HG02610 (cell line): ENCODE measurements at regions not wholly inside any gene's neighbourhood (a gene's known extent, or its start where the extent isn't known, plus 50 kb on each side); places are given as distances from the start of the nearest gene placed in this dataset.

Experiments used
- ATAC-seq: cut with Tn5 transposase; IDR thresholded peaks from one replicate; pipeline ENCODE4 v1.9.1; 2021; ENCODE audit warnings: mild to moderate bottlenecking, moderate library complexity; ENCODE audit not compliant: unreplicated experiment

DNA sequence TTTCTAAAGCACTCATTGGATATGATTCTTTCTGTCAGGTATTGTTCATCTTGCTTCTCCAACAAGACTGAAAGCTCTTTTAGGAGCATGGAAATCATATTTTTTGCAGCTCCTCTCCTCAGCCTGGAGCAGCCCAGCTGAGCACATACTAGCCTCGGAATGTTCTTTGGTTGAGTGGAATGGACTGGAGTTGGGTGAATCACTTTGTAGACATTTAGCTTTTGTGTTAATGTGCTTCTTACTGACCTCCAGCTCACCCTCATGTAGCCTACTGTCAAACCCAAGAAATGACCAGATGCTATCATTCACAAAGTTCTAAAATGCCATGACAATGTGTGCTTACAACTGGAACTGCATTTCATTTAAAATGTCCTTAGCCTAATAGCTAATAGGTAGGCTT, 161.1 kb downstream of the NUAK1 start:
- ATAC-seq = no peak

DNA sequence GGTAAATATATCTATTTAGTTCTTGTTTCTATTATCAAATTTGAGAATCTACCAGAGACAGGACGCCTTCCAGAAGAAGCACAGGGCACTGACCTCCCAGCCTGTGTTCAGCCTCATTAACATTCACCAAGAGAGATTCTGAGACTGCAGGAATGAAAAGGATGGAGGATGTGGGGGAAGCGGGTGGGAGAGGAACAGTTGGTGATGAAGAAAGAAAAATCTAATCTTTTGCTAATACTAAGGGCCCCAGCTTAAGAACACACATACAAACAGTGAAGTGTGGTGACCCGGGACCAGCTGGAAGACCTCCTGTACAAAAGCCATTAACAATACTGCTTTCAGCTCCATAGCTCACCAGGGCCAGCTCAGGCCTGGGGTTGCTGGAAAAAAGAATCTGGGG, 160.5 kb downstream of the NUAK1 start:
- ATAC-seq = no peak

DNA sequence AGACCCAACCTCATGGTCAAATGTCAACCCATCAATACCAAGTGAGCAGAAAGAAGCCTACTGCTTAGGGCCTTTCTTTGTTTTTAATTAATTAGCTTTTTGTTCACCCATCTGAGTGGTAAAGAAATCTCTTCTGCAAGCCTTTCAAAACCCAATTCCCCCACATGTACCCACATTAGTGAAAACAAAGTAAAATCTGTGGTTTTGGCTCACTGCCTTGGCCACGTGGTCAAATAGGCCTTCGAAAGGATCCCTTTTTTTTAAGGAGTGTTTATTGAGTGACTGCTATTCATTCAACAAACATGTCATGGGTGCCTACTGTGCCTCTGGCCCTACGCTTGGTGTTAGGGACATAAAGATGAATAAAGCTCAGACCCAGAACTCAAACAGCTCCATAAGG, 160.1 kb downstream of the NUAK1 start:
- ATAC-seq = no peak

DNA sequence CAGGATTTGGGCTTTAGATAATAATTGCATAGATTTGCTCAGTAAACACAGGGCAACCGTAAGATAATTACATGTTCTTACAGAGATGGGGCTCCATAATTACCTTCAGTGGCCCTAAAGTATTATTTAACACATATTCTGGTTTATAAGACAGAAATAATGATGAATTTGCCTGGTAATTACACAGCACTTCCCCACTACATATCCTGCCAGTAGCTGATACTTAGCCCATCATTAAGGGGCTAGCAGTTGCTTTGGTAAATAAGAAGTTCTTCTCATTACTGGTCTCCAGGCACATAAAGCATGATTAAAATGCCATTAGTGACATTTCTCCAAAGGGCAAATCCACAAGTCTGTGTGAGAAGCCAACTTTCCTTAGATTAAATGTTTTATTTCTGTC, 158.7 kb downstream of the NUAK1 start:
- no peak for ATAC-seq

DNA sequence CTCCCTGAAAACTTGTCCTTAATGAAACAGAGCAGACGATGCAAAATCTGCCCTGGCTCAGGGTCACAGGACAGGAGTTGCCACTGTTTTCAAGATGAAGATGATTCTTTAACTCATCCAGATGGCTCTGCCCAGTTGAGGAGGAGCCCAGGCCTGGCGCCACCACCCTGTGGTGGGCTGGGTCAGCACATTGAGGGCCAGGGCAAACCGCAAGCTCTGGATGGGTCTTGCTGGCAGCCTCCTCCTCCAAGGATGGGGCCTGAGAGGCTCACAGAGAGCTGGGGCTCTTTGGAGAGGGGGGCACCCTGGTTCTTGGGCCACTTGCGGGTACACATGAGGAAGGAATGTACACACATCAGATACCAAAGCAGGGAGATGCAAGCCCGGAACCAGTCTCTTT, 158.2 kb downstream of the NUAK1 start:
- no peak for ATAC-seq

DNA sequence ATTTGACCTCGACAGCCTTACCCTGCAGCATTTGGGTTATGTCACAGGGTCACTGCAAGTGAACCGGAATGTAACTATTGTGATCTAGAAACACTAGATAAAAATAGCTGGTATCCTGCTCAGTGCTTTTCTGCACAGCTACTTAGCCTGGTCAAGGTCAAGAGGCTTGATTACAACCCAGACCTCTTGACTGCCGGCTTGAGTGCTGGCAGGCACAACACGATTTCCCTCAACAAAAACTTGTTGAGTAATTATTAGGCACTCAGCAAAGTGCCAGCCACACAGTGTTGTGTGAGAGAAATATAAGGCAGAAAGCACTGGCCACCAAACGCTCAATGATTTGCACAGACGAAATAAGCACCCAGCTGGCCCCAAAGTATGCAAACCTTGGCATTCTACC, 156.7 kb downstream of the NUAK1 start:
- ATAC-seq = no peak

DNA sequence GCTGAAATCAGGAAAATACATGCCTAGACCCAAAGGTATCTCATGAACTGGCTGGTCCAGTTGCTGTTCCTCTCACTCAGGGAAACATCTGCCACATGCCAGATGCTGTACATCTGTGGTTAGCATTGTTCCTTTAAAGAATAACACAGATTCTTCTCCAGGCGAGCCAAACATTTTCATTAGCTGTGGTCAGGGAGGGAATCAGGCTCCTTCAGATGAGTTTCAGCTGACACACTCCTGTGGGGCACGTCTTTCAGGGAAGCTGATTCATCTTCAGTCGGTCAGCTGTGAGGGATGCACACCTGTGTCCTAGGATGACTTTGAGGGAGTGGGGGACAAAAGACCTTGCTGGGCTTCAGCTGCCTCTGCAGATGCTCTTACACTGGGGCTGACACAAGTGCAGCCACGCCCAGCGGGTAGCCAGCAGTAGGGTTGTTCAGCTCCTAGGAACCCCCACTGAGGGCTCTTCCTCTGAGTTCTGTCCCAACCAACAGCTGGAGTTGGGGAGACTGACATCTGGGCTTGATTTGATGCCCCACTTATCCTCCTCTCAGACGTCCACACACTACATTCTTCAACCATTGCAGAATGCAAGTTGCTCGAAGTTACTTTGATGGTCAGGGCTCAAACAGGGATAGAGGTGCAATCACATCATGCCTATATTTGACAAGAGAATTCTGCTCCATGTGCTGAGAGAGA, 155.0 kb downstream of the NUAK1 start:
- ATAC-seq = no peak

DNA sequence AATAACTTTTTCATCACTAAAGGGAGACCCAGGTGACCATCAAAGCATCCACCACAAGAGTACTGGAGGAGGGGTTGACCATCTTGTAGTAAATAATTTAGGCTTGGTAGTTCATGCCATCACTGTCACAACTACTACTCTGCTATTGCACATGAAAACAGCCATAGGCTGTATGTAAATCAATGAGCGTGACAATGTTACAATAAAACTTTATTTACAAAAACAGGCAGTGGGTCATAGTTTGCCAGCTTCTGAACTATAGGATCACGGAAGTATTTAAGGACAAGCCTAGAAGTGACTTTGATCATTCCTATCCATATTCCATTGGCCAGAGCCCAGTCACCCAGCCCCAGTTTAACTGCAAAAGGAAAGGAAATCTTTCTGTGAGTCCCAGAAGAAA, 153.4 kb downstream of the NUAK1 start:
- no peak for ATAC-seq

DNA sequence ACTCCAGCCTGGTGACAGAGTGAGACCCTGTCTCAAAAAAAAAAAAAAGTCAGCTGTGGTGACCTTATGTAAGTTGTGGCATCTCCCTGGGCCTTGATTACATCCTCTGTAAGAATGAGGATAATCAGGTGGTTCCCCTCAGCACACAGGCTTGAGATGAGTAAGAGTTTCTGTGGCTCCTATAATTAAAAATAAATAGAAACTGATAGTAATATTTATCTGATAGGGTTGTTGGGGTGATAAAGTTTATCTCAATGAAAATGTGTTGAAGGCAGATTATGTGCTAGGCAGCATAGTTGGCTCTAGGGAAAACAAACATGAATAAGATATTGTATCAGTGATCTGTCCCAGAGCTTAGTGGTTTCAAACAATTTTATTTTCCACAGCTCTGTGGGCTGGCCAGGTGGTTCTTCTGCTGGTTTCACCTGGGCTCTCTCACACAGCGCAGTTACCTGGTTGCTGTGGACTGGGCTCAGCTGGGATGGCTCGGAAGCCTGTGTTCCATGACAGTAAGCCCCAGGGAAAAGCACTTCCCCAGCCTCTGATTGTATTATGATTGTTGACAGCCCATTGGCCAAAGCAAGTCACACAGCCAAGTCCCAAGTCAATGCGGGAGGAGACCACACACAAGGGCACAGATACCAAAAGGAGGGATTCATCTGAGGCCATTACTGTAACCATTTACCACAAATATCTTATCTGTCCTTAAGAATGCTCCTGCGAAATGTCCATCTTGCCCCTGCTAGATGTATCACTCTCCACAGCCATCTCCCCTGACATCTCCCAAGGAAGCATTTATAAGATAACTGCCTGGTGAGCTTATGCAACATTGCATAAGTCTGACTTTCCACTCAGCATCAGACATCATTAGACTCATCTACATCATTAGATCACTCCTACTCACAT, 151.7 kb downstream of the NUAK1 start:
- no peak for ATAC-seq

DNA sequence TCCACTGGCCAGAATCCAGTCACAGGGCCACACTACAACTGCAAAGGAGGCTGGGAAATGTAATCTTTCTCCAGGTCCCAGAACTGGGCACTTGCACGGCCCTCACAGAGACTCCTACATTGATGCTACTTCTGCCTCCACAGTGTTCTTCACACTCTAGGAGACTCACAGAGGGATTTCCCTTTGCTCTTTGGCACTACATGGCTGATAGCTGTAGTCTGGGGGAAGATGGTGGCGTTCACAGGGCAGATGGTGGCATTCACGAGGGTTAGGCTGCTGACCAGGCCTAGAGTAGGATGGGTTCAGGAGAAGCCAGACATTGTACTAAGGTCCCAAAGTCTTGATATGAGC, 151.1 kb downstream of the NUAK1 start:
- ATAC-seq = no peak

DNA sequence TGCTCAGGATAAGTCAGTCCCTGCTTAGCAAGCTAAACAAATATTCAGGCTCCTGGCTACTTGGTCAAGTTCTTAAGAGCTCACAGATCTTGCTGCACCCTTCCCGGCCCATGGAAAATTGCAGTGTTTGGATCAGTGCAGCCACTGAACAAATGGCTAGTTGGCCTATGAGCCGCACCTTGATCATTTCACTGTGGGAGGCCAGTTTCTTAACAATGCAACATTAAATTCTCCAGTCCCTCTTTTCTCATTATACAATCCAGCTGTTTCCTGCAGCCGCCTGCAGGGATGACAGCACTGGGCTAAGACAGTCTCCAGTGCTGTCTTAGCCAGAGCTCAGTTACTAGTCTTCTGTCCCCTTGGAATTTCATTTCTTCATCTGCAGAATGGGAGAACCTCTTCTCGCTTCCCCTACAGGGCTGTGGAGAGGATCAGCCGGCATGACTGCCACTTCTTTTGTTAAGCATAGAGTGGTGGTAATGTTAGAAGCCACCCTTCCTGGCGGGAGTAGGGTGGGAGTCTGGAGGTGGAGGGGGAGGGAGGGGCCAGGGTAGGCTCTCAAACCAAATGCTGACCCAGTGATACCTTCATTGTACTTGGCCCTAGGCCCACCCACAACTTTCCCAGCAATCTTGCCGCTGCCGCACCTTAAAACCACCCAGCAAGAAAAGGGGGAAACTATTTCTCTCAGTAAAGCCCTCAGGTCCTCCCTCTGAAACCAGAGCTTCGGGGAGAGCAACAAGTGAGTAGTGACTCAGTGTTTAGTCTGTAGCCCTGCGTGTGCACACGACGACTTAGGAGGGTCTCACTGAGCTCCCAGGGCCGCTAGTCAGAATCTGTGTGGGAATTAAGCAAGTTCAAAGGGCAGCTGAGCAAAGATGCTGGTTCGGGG, 145.7 kb downstream of the NUAK1 start:
- ATAC-seq = no peak

DNA sequence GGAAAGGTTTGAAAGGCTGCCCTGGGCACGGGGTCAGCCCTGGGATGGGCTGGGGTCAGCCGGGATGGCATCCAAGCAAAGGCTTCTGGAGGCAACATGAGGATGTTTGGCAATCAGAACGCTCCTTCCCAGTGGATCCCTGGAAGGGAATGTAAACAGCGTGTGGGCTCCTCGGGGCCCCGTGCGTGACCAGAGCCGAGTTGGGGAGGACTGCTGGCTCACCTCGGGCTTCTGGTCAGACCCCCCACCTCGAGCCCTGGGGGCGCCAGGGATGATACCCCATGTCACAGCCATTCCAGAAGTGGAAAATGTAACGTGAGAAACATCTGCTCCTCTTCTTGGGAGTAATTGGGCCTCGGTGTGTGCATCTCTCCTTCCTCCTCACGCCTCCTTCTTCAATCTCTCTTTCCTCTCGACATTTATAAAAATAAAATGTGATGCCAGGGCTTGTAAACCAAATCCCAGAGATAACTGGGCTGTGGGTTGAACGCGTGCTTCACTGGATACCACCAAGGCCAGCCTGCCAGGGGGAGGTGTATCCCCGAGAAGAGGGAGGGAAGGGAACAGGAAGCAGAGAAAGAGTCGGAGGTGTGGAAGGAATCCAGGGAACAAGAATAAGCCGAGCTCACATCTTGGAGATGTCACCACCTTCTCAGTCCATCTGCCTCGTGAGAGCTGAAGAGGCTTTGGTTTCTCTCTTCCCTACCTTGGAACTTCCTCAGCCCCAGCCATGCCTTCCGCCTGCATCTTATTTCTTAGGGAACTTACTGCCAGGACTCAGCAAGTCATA, 144.8 kb downstream of the NUAK1 start:
- no peak for ATAC-seq

DNA sequence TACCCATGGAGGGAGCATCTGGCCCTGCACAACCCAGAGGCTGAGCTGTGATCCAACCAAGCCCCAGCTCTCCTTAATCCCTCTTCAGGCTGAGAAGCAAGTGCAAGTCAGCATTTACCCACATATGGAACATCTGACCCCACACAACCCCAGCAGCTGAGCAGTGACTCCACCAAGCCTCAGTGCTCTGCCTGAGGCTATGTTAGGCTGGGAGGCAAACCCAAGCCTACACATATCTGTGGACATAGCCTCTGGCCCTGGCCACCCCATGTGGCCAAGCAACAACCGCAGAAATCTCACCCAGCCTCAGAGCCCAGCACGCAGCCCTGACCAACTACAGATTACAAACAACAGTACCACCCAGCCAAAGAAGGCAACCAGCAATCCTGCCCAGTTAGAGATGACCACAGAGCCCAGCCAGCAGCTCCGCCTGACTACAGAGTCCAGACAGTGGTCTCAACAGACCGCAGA, 142.8 kb downstream of the NUAK1 start:
- ATAC-seq = no peak

DNA sequence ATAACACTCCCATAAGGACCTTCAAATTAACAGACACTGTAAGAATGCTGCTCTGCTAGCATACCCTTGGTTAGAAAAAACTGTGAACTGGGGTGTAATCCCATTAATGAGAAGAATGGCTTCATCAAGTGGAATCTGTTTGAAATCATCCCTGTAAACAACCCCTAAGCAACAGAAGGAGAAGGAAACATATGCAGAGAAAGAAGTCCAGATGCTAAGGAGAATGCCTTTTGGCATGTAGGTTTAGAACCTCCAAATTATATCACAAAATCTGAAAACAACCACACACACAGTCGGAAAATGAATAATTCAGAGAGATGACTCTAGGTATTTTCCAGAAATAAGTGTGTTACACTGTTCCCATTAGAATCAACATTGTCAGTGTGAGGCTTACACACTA, 140.2 kb downstream of the NUAK1 start:
- ATAC-seq = no peak

DNA sequence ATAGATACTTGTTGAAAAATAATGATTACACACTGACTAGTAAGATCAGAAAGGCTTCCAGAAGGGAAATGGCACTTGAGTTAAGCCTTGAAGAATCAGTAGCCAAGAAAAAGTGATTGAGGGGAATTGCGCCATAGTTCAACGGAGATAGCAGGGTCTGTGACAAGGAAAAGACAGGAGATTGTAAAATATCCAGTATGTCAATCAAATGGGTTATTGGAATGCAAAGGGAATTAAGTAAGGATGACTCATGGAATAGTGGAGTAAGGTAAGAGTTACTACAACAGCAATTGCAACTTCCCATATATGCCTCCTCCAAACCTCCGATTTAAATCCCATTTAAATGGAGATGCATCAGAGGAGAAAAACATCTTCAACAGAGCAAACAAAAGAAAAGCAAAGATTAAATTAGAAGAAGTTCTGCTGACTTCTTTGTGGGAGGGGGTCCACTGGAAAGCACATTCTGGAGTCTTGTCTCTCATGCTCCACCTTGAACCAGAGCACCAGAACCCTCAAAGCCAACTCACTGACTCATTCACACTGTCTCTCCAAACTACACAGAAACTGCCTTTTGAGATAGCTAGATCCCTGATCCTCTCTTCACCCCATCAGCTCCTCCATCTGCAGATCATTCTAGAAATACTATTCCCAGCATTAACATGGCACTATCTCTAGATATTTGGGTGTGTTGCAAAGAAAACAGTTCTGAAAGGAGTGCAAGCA, 138.2 kb downstream of the NUAK1 start:
- ATAC-seq = no peak

DNA sequence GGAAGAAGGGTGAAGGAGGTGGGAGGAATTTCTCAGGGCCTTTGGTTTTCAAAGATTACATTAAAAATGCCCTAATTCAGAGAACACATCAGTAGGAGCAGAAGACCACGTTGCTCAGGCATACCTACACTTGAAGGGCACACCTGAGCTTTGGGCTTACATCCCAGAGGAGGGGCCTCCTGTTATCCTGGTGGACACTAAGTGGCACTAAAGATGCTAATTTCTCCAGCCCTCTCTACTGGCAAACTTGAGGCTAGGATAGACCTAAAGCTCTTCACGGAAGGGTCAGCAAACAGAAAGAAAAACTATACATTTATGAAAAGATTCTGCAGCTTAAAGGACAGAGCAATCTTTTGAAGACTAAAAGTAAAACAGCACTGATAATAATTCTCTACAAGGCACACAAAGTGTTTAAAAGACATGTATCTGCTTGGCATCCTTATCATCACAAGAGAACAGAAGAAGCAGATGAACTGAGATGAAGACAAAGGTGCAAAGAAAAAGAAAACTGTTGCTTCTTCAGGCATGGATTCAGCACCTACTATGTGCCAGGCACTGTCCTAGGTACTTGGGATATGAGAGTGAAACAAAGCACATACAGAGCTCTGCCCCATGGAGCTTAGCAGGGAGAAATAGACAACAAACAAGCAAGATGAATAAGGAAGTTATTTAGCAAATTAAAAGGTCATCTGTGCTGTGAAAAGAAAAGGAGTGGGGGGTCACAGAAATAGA, 137.5 kb downstream of the NUAK1 start:
- no peak for ATAC-seq

DNA sequence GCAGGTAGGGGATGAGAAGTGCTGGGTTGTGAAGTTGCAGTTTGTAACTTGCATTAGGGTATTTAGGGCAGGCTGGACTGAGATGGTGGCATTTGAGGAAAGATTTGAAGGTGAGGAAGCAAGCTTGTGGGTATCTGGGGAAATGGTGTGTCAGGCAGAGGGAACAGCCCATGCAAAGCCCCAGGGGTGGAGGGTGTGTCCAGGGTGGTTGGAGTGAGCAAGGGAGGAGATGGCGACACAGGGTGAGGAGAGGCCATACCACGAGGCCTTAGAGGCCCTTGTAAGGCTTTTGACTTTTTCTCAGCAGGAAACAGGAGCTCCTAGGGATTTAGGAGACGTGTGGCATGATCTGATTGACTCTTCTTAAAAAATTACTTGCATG, 136.9 kb downstream of the NUAK1 start:
- ATAC-seq = no peak

DNA sequence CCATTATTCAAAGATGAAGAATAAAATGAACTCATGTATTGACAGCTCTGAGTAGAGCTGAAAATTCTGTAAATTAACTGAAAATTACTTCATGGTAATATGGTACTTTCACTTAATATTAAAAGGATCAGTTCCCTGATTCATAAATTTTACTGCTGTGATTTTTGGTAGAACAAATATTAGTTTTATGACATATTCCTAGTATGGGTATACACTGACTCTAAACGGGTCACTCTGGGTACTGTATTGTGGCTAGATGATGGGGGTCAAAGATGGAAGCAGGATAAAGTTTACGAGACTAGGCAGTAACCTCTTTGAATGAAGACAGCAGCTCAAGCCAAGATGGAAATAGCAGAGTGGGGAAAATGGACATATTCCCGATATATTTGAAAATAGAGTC, 135.5 kb downstream of the NUAK1 start:
- no peak for ATAC-seq

DNA sequence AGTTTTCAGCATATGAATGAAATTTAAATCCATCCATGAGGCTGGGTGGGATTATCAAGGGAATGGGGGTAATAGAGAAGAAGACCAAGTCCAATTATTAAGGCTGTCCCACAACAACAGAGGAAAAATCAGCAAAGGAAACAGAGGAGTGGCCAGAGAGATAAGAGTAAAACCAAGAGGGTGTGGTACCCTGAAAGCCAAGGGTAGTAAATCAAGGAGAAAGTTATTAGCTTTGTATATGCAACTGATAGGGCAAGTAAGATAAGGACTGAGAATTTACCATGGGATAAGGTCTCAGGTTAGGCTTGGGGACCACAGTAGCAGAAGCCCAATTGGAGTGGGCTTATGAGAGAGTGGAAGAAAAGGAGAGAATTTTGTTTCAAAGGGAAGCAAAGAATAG, 134.5 kb downstream of the NUAK1 start:
- ATAC-seq = no peak
